ENCODE measurements at regions not wholly inside any gene's neighbourhood (a gene's known extent, or its start where the extent isn't known, plus 50 kb on each side); places are given as distances from the start of the nearest gene placed in this dataset.
"Not testable (repeated sequence)": the region's sequence is repeated elsewhere in the genome, so short reads cannot be mapped to it uniquely, and the experiment has no call there.

DNA sequence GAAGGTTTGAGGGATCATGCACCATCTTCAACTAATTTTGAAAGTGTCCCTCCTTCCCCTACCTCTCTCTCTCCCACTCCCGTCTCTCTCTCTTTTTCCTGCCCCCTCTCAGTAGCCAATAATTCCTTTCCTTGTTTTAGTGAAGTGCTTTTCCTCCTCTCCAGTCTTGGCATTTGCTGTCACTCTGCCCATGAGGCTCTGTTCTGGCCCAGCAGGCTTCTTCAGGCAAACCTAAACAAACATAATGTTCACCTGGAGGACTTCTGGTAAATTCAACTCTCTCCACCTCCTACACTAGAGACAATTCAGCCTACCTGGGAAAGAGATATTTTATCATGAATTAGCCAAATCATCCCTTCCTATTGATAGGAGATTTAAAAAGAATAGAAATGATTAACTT is 86.6 kb upstream of the ADRA1D start:
- no peak for FAIRE-seq

- FAIRE-seq = no peak
These were observed 83.2 kb upstream of the ADRA1D start for GRCh38 chr20:4332121-4332860.

DNA sequence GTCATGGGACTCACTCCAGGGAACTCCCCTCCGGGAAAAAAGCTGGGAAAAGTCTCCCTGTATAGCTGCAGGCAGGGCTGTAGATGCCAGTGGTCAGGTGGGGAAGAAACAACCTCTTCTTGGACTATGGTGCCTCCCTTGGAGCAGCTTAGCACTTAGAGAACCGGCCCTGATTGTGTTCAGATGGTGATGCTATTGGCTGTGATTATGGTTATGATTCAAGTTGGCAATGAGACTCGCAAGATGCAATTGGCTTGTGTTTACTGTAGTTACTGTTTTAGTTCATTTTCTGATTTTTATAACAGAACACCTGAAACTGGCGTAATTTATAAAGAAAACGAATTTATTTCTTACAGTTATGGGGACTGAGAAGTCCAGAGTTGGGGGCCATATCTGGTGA is 80.9 kb upstream of the ADRA1D start:
- no peak for FAIRE-seq

DNA sequence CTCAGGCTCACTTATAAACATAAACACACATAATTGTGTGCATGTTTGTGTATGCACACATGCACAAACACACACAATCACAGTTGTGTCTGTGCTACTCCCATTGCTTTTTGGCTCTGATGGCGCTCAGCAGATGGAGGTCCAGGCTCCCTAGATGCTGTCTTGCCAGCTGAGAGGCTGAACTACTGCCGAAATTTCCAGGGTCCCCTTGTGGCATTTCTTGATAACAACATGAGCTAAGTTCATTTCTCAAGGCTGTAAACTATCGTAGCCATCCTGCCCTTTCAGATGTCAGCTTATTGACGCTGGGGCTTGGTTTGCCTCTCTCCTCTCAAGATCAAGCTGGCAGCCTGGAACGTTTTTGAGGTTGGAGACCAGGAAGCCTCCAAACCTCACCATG is 80.1 kb upstream of the ADRA1D start:
- no peak for FAIRE-seq

- no peak for FAIRE-seq
These were observed 79.5 kb upstream of the ADRA1D start for GRCh38 chr20:4328541-4328940.

GRCh38 chr20:4327956-4328355 is 78.9 kb upstream of the ADRA1D start:
- no peak for FAIRE-seq

DNA sequence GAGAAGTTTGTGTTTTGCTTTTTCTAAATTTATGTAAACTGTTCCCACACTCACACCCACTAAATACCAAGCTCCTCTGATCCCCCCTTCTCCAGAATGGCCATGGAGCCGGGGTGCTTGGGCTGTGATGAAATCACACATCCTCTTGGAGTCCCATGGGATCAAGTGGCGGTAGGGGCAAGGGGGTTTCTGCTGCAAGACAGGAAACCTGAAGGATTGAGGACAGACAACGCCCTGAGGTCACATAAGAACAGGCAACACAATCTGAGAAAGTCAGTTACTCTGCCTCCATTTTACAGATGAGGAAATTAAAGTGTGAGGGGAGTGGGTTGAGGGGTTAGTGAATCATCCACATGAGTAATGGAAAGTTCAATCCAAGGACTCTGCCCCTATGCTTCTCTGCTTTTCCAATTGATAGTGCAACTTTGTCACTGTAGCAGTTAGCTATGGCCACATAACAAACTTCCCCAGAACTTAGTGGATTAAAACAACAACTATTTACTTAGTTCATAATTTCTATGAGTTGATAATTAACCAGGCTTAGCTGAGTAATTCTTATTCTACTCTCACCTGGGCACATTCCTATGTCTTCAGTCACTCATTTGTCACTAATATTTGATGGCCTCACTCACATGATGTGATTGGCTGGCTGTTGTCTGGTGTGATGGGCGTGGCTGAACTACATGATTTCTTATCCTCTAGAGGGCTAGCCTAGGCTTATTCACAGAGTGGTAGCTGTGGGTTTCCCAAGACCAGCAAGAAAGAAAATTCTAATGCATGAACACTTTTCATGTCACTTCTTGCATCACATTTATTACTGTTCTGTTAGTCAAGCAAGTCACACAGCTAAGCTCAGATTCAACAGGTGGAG is 77.3 kb upstream of the ADRA1D start:
- no peak for FAIRE-seq

DNA sequence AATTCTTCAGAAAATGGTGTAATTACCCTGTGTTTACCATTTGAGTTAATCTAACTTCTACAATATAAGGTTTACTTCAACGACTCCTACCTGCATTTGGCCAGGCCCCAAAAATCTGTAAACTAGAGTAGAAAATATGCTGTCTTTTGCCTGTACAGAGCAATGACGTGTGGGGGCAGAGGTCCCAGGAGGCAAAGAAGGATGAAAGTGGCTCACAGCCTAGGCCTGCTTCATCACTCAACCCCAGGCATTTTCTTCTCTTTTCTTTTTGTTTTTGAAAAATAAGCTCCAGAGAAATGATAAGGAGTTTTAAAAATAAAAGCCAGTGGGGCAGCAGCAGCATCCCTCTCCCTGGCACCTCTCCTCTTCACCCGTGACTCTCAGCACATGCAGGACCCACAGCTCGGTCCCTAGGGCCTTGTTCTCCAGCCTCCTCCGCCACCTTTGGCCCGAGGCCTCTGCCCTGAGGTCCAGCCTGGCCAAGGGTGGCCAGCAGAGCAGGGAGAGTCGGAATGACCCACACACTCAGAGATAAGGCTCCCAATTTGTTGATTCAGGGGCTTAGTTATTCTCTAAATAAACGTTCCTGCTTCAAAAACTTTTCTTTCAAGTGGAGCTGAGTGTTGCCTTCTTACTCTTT is 76.6 kb upstream of the ADRA1D start:
- FAIRE-seq = no peak

DNA sequence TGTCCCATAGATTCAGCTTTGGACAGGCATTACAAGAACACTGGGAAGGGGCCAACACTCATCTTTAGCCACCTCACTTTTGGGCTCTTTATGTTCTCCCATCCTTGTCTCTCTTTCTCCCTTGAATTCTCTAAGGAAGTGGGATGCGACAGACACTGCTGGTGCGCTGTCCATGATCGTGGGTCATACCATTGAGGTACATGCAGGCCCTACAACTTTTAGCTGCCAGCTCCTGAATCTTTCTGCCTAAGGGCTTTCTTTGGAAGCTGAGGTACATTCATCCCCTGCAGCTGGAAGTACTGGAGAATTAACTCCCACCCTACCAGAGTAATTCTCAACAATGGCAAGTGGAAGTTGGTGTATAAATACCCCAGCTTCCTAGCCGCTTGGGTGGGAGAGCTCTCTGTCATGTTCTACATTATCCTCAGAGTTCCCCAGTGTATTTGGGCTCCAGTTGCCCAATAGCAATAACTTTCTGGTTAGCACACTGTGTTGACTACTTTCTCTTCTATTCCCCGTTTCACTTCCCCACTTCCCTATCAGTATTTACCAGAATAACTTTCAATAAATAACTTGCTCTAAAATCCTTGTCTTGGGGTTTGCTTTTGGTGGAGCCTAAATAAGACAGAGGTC is 75.6 kb upstream of the ADRA1D start:
- FAIRE-seq = no peak

- no peak for FAIRE-seq
These were observed 73.4 kb upstream of the ADRA1D start for GRCh38 chr20:4322499-4322898.

- FAIRE-seq = no peak
These were observed 71.2 kb upstream of the ADRA1D start for GRCh38 chr20:4320291-4320690.

- FAIRE-seq = no peak
These were observed 69.8 kb upstream of the ADRA1D start for GRCh38 chr20:4318891-4319290.

DNA sequence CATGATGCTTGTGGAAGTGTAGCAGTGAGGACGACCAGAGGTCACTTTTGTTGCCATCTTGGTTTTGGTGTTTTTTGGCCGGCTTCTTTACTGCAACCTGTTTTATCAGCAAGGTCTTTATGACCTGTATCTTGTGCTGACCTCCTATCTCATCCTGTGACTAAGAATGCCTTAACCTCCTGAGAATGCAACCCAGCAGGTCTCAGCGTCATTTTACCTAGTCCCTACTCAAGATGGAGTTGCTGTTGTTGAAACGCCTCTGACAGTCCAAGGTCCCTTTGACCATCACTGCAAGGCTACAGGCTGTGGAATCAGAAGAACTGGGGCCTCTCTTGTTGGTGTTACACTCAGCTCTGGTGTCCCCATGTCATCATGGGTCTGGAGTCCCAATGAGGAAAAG is 61.5 kb upstream of the ADRA1D start:
- not testable (repeated sequence) for FAIRE-seq

DNA sequence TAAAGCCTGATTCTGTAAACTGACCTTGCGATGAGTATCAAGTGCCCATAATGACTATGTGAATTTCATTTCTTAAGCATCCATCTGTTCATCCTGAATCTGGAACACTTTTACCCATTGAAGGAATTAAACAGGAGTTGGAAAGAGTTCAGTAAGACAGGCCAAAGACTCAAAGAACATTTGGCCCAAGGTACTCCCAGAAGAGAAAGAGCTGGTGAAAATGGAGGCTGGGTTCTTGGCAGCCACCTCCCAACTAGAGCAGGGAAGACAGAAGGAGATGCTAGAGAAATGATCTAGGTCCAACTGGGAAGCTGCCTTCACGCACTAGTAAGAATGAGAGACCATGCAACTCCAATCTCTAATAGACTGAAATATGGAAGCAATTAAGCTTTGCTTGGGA is 57.1 kb upstream of the ADRA1D start:
- FAIRE-seq = no peak

- no peak for FAIRE-seq
These were observed 56.0 kb upstream of the ADRA1D start for GRCh38 chr20:4305091-4305490.

DNA sequence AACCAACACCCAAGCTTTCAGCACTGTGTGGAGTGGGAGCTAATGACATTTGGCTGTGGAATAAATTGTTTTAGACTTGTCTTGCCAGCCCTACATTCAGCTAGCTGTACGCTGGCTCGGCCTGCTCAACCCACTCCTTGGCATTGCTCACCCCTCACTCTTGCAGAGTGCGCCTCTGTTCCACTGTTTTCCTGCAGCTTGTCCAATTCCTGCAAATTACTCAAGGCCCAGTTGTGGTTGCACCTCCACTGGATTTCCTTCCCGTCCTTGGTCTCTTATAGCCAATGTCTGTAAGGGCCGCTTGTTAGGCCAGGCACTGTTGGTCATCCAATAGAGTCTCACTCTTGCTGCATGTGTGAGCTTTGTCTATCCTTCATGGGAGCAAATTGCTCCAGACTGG is 55.5 kb upstream of the ADRA1D start:
- FAIRE-seq = no peak

- FAIRE-seq = no peak
These were observed 54.0 kb upstream of the ADRA1D start for GRCh38 chr20:4303136-4303535.

GRCh38 chr20:4300921-4301320 is 51.8 kb upstream of the ADRA1D start:
- no peak for FAIRE-seq

DNA sequence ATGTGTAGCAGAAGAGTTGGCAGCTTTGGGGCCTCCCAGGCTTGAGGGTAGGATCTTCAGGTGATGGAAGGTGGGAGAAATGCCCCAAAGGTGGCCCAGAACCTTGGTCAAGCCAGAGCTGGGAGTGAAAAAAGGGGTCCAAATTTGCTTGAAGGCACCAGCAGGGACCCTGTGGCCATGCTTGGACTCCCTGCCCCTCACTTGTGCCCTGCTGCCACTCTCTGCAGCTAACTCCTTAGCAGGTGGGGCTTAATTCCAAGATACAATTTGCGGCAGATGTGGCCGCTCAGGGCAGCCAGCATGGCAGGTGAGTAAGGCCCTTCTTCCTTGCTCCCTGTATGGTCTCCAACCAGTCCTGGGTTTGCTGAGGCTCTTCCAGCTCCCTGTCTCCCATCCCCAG is 51.3 kb upstream of the ADRA1D start:
- FAIRE-seq = no peak

- no peak for FAIRE-seq
These were observed 50.7 kb upstream of the ADRA1D start for GRCh38 chr20:4299773-4300172.

DNA sequence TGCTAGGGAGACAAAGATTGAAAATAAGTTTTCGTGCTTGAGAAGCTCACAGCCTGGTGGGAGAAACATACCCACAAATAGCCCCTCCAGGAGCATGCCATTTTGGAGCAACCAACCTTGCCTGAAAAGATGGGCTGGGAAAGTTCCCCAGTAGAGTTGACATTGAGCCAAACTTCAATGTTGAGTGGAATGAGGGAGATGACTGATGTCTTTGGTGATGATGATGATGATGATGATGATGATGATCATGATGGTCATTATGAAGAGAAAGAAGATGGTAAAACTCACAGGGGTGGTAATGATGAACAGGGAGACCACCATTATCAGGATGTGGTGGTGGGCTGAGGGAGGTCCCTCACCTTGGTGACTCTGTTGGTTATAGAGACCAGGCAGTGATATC is 50.1 kb upstream of the ADRA1D start:
- no peak for FAIRE-seq

Data from A204.1 (cell line).